Trophoblast cell (in vitro differentiated cells and primary cell): ENCODE measurements at regions not wholly inside any gene's neighbourhood (a gene's known extent, or its start where the extent isn't known, plus 50 kb on each side); places are given as distances from the start of the nearest gene placed in this dataset.

Source experiments
- DNase-seq, 2 donors: peaks; one replicate each; pipeline ENCODE4 v3.0.0-alpha.2; 2016
- H2AFZ ChIP-seq: 2 replicates; pipeline ENCODE4 v1.6.1; 2013; ENCODE audit warnings: low read length, moderate library complexity, mild to moderate bottlenecking; ENCODE audit not compliant: insufficient read depth, poor library complexity
- H2AK5ac ChIP-seq: 2 replicates; pipeline ENCODE4 v1.6.1; 2013; ENCODE audit warnings: mild to moderate bottlenecking, low read length
- H2BK120ac ChIP-seq: 2 replicates; pipeline ENCODE4 v1.6.1; 2013; ENCODE audit warnings: low read length, mild to moderate bottlenecking, moderate library complexity; ENCODE audit not compliant: insufficient read depth, poor library complexity
- H2BK12ac ChIP-seq: 2 replicates; pipeline ENCODE4 v1.6.1; 2013; ENCODE audit warnings: mild to moderate bottlenecking, low read length, moderate library complexity
- H2BK5ac ChIP-seq: 2 replicates; pipeline ENCODE4 v1.6.1; 2013; ENCODE audit warnings: low read length, low read depth, moderate library complexity, mild to moderate bottlenecking; ENCODE audit not compliant: poor library complexity
- H3K14ac ChIP-seq: 2 replicates; pipeline ENCODE4 v1.6.1; 2013; ENCODE audit warnings: mild to moderate bottlenecking, low read length
- H3K18ac ChIP-seq: 2 replicates; pipeline ENCODE4 v1.6.1; 2013; ENCODE audit warnings: mild to moderate bottlenecking, low read length
- H3K23ac ChIP-seq: 2 replicates; pipeline ENCODE4 v1.6.1; 2013; ENCODE audit warnings: low read length
- H3K27ac ChIP-seq: 2 replicates; pipeline ENCODE4 v1.5.1; 2013; ENCODE audit warnings: low read depth, mild to moderate bottlenecking, inconsistent platforms, low read length, moderate library complexity
- H3K27me3 ChIP-seq: 2 replicates; pipeline ENCODE4 v1.6.1; 2013; ENCODE audit warnings: inconsistent platforms, mild to moderate bottlenecking, low read length, moderate library complexity; ENCODE audit not compliant: insufficient read depth
- H3K36me3 ChIP-seq, 2 experiments: 1 replicate in 1 of 2; 2 replicates in 1 of 2; pipeline ENCODE4 v1.6.1; 2013; ENCODE audit warnings: low read length in 2 of 2, mild to moderate bottlenecking in 2 of 2, moderate library complexity in 1 of 2; ENCODE audit not compliant: insufficient read depth in 2 of 2, control insufficient read depth in 1 of 2
- H3K4ac ChIP-seq: 2 replicates; pipeline ENCODE4 v1.6.1; 2013; ENCODE audit warnings: low read depth, mild to moderate bottlenecking, low read length, moderate library complexity
- H3K4me1 ChIP-seq, 2 experiments: 1 replicate in 1 of 2; 2 replicates in 1 of 2; pipeline ENCODE4 v1.6.1; 2013; ENCODE audit warnings: low read length in 2 of 2, mild to moderate bottlenecking in 2 of 2, moderate library complexity in 1 of 2; ENCODE audit not compliant: insufficient read depth in 2 of 2, control insufficient read depth in 1 of 2
- H3K4me2 ChIP-seq: 2 replicates; pipeline ENCODE4 v1.6.1; 2013; ENCODE audit warnings: inconsistent platforms, mild to moderate bottlenecking, low read length, moderate library complexity
- H3K4me3 ChIP-seq: 2 replicates; pipeline ENCODE4 v1.5.1; 2013; ENCODE audit warnings: mild to moderate bottlenecking, low read depth, low read length, inconsistent platforms
- H3K79me1 ChIP-seq: one replicate; pipeline ENCODE4 v1.6.1; 2013; ENCODE audit warnings: low read length
- H3K79me2 ChIP-seq: 2 replicates; pipeline ENCODE4 v1.6.1; 2013; ENCODE audit warnings: low read length, mild to moderate bottlenecking; ENCODE audit not compliant: control insufficient read depth, insufficient read depth, poor library complexity
- H3K9ac ChIP-seq: 2 replicates; pipeline ENCODE4 v1.6.1; 2013; ENCODE audit warnings: mild to moderate bottlenecking, low read length
- H3K9me3 ChIP-seq: 2 replicates; pipeline ENCODE4 v1.6.1; 2013; ENCODE audit warnings: low read depth, mild to moderate bottlenecking, control low read depth, inconsistent platforms, low read length; ENCODE audit not compliant: insufficient read depth
- H4K12ac ChIP-seq: 2 replicates; pipeline ENCODE4 v1.6.1; 2013; ENCODE audit warnings: low read depth, mild to moderate bottlenecking, low read length, moderate library complexity
- H4K8ac ChIP-seq: 2 replicates; pipeline ENCODE4 v1.6.1; 2013; ENCODE audit warnings: low read depth, mild to moderate bottlenecking, low read length, moderate library complexity
- H4K91ac ChIP-seq: one replicate; pipeline ENCODE4 v1.6.1; 2013; ENCODE audit warnings: low read depth, mild to moderate bottlenecking, low read length, moderate library complexity
- WGBS: extraction: QIAGEN DNeasy Blood & Tissue Kit; methylation state at CpG from one replicate; pipeline ENCODE4 v1.1.7; 2013; ENCODE audit warnings: missing lambda C conversion rate; ENCODE audit not compliant: insufficient read length, insufficient coverage; ENCODE audit errors: extremely low coverage; 5-methylcytosine and 5-hydroxymethylcytosine counted together

DNA sequence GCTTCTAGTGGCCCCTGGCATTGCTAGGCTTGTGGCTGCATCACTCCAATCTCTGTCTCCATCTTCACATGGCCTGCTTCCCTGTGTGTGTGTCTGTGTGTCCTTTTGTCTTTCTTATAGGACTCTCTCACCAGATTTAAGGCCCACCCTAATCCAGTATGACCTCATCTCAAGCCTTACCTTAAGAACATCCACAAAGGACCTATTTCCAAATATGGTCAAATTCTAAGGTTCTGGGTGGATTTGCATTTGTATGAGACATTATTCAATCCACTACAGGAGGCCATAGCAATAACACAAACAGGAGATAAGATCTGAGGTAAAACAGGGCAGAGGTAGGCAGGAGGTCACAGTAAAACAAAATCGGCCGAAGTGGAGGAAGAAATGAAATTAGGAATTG is 375.9 kb downstream of the BTG1 start:
- Histone ChIP-seq H3K23ac (no peak overlapping the region), H2BK120ac (no peak overlapping the region), H2BK12ac (no peak overlapping the region), H3K9me3 (no peaks in the 10 kb centered on the region), H3K4me2 (no peak overlapping the region), H3K4ac (no peak overlapping the region), H2BK5ac (no peak overlapping the region), H3K18ac (no peak overlapping the region), H3K79me2 (no peaks in the 10 kb centered on the region), H3K9ac (no peak overlapping the region), H3K4me3 (no peak overlapping the region), H3K36me3 (no peaks in the 10 kb centered on the region), H4K12ac (no peak overlapping the region), H2AK5ac (no peak overlapping the region), H3K79me1 (peaks cover 3% of the 10 kb centered on the region), H3K14ac (no peak overlapping the region), H4K91ac (no peak overlapping the region), H3K27ac (no peak overlapping the region), H2AFZ (no peak overlapping the region), H3K4me1 (peaks cover 4% of the 10 kb centered on the region in 2 experiments), H3K27me3 (no peaks in the 10 kb centered on the region), H4K8ac (no peak overlapping the region)
- no peak for DNase-seq
- WGBS = no CpG with 5 or more reads among the region's 2 CpGs

DNA sequence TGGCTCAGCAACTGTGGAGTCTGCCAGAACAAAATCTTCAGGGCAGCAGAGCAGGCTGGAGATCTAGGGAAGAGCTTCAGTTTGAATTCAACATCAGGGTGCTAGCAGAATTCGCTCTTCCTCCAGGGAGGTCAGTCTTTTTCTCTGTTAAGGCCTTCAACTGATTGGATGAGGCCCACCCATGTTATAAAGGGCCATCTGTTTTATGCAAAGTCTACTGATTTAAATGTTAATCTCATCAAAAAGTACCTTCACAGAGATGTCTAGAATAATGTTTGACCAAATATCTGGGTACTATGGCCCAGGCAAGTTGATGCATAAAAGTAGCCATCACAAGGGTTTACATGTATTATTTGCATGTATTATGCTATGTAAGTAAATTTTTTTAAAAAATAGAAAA is 378.4 kb downstream of the BTG1 start:
- no peaks in the 10 kb centered on the region for H3K36me3 ChIP-seq
- H3K9me3 ChIP-seq = no peaks in the 10 kb centered on the region
- H2BK12ac ChIP-seq = no peak overlapping the region
- no peak overlapping the region for H2BK5ac ChIP-seq
- no peak overlapping the region for H3K4me3 ChIP-seq
- no peak overlapping the region for H3K4ac ChIP-seq
- no peaks in the 10 kb centered on the region for H3K27me3 ChIP-seq
- H4K91ac ChIP-seq = no peak overlapping the region
- no peaks in the 10 kb centered on the region for H3K79me2 ChIP-seq
- H3K27ac ChIP-seq = no peak overlapping the region
- no peak overlapping the region for H2AFZ ChIP-seq
- no peak overlapping the region for H3K4me2 ChIP-seq
- no CpG with 5 or more reads among the region's 1 CpG for WGBS
- peaks cover 2% of the 10 kb centered on the region for H3K79me1 ChIP-seq
- no peak overlapping the region for H2AK5ac ChIP-seq
- DNase-seq = no peak
- H4K8ac ChIP-seq = no peak overlapping the region
- no peak overlapping the region for H4K12ac ChIP-seq
- no peak overlapping the region for H3K18ac ChIP-seq
- no peak overlapping the region for H2BK120ac ChIP-seq
- peaks cover 2 to 3% of the 10 kb centered on the region in 2 experiments for H3K4me1 ChIP-seq
- H3K14ac ChIP-seq = no peak overlapping the region
- H3K9ac ChIP-seq = no peak overlapping the region
- no peak overlapping the region for H3K23ac ChIP-seq

DNA sequence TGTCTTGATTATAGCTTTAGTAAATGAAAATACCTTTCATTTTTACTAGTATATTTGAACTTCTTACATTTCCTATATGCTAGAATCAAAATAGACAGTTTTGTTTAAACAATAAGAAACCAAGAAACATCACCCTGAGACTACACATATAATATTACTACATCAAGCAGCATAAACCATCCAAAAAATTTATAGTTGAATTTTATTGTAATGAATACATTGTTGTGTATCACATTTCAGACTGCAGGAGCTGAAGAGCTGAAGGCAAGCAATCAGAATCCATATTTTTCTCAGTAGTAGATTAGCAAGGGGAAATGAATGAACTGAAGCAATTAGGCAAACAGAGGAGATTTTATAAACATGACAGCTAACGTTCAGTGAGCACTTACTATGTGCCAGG is 379.2 kb downstream of the BTG1 start:
- H3K9ac ChIP-seq = no peak overlapping the region
- H3K36me3 ChIP-seq = no peaks in the 10 kb centered on the region
- no peak overlapping the region for H2AFZ ChIP-seq
- no peak overlapping the region for H3K4me3 ChIP-seq
- no peak overlapping the region for H4K12ac ChIP-seq
- no peaks in the 10 kb centered on the region for H3K27me3 ChIP-seq
- H4K8ac ChIP-seq = no peak overlapping the region
- no peak overlapping the region for H4K91ac ChIP-seq
- peaks cover 2 to 3% of the 10 kb centered on the region in 2 experiments for H3K4me1 ChIP-seq
- no peak overlapping the region for H2BK5ac ChIP-seq
- H3K79me1 ChIP-seq = peaks cover 2% of the 10 kb centered on the region
- no peak overlapping the region for H2BK120ac ChIP-seq
- H3K4ac ChIP-seq = no peak overlapping the region
- no peak overlapping the region for H3K23ac ChIP-seq
- no peak overlapping the region for H3K4me2 ChIP-seq
- no peak overlapping the region for H3K18ac ChIP-seq
- H3K9me3 ChIP-seq = no peaks in the 10 kb centered on the region
- DNase-seq = no peak
- no peak overlapping the region for H3K27ac ChIP-seq
- no peak overlapping the region for H2AK5ac ChIP-seq
- no CpG with 5 or more reads among the region's 1 CpG for WGBS
- H3K79me2 ChIP-seq = no peaks in the 10 kb centered on the region
- H2BK12ac ChIP-seq = no peak overlapping the region
- no peak overlapping the region for H3K14ac ChIP-seq

DNA sequence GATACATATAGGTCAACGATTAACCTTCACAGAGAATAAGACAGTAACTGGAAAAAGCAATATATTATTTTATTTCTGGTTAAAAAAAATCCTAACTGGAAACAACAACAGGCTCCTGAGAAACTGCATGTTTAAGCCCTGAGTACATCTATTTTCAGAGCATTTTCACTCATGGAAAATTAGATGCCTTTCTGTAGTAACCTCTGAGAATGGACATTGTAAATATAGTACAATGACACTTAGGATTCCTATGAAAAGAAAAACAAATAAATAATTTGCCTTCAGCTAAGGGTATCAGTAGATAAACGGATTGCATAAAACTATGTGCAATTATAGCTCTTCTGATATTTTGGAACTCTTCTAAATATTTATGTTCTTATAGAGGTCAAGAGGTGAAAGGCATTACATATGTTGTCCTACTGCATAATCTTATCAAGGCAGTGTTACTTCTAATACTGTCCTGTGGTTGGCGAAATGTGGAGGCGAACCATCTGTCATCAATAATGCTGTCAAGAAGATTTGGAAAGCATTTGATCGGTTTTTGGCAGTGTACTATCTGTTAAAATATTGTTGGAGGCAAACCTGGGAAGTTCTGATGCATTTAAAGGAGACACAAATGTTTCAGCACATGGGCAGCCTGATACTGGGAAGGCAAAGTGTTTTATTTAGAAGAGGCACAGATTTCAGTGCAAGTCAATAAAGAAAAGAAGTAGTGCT is 381.8 kb downstream of the BTG1 start:
- Histone ChIP-seq H2BK120ac (no peak overlapping the region), H3K4me3 (no peak overlapping the region), H3K27me3 (no peaks in the 10 kb centered on the region), H3K27ac (no peak overlapping the region), H3K4me2 (no peak overlapping the region), H3K36me3 (no peaks in the 10 kb centered on the region), H3K18ac (no peak overlapping the region), H2BK5ac (no peak overlapping the region), H3K4ac (no peak overlapping the region), H3K9me3 (no peaks in the 10 kb centered on the region), H4K8ac (no peak overlapping the region), H3K9ac (no peak overlapping the region), H2AFZ (no peak overlapping the region), H4K91ac (no peak overlapping the region), H2AK5ac (no peak overlapping the region), H3K4me1 (no peaks in the 10 kb centered on the region), H3K23ac (no peak overlapping the region), H4K12ac (no peak overlapping the region), H3K79me1 (no peaks in the 10 kb centered on the region), H3K14ac (no peak overlapping the region), H2BK12ac (no peak overlapping the region), H3K79me2 (no peaks in the 10 kb centered on the region)
- WGBS = no CpG with 5 or more reads among the region's 5 CpGs
- no peak for DNase-seq
